HCT116 (cell line): ENCODE measurements at regions not wholly inside any gene's neighbourhood (a gene's known extent, or its start where the extent isn't known, plus 50 kb on each side); places are given as distances from the start of the nearest gene placed in this dataset.

Experiments used
- CTCF ChIP-seq, 3 experiments: fragments of 200-600 bp in 1 of 3; sonication (generic) in 1 of 3; IDR thresholded peaks in 2 of 3; conservative IDR thresholded peaks in 1 of 3; 2 replicates each; pipeline ENCODE4 v1.5.1; 2012 to 2017; ENCODE audit warnings: low read depth in 2 of 3, low read length in 2 of 3, antibody characterized with exemption in 1 of 3, borderline replicate concordance in 1 of 3, control low read depth in 1 of 3, mild to moderate bottlenecking in 1 of 3, mixed read lengths in 1 of 3, mixed run types in 1 of 3, moderate library complexity in 1 of 3; ENCODE audit not compliant: insufficient read depth in 1 of 3
- EZH2phosphoT487 ChIP-seq: fragments of 200-600 bp; IDR thresholded peaks from 2 replicates; pipeline ENCODE4 v1.6.1; 2018; ENCODE audit warnings: antibody characterized with exemption, borderline replicate concordance
- FOSL1 ChIP-seq: IDR thresholded peaks from 2 replicates; pipeline ENCODE4 v1.6.1; 2012; ENCODE audit warnings: low read depth
- MAX ChIP-seq: IDR thresholded peaks from 2 replicates; pipeline ENCODE4 v1.6.1; 2012
- POLR2AphosphoS5 ChIP-seq: IDR thresholded peaks from 2 replicates; pipeline ENCODE4 v1.6.1; 2011; ENCODE audit warnings: mild to moderate bottlenecking, low read depth, low read length, moderate library complexity
- SRF ChIP-seq: IDR thresholded peaks from 2 replicates; pipeline ENCODE4 v1.6.1; 2012; ENCODE audit warnings: low read depth
- TF ChIP-seq, protein P1 (sequence below): IDR thresholded peaks from 2 replicates; pipeline ENCODE4 v1.6.1; 2012; ENCODE audit warnings: low read depth

- TF ChIP-seq CTCF (IDR thresholded peaks at IDR 0.05 in 2 of 3, conservative IDR thresholded peaks at IDR 0.05 in 1 of 3; ENCODE audit: borderline replicate concordance in 1 of 3, insufficient read depth in 1 of 3, low read depth in 2 of 3, low read length in 2 of 3): no peak
- no peak for TF ChIP-seq EZH2phosphoT487
- TF ChIP-seq, protein P1, sequence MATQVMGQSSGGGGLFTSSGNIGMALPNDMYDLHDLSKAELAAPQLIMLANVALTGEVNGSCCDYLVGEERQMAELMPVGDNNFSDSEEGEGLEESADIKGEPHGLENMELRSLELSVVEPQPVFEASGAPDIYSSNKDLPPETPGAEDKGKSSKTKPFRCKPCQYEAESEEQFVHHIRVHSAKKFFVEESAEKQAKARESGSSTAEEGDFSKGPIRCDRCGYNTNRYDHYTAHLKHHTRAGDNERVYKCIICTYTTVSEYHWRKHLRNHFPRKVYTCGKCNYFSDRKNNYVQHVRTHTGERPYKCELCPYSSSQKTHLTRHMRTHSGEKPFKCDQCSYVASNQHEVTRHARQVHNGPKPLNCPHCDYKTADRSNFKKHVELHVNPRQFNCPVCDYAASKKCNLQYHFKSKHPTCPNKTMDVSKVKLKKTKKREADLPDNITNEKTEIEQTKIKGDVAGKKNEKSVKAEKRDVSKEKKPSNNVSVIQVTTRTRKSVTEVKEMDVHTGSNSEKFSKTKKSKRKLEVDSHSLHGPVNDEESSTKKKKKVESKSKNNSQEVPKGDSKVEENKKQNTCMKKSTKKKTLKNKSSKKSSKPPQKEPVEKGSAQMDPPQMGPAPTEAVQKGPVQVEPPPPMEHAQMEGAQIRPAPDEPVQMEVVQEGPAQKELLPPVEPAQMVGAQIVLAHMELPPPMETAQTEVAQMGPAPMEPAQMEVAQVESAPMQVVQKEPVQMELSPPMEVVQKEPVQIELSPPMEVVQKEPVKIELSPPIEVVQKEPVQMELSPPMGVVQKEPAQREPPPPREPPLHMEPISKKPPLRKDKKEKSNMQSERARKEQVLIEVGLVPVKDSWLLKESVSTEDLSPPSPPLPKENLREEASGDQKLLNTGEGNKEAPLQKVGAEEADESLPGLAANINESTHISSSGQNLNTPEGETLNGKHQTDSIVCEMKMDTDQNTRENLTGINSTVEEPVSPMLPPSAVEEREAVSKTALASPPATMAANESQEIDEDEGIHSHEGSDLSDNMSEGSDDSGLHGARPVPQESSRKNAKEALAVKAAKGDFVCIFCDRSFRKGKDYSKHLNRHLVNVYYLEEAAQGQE: no peak
- no peak for TF ChIP-seq FOSL1
- no peak for TF ChIP-seq SRF
- no peak for TF ChIP-seq MAX
- no peak for TF ChIP-seq POLR2AphosphoS5
These were observed 412.3 kb upstream of the CHORDC1 start for GRCh38 chr11:90635151-90635550.
